Fibroblast of lung (primary cell): ENCODE measurements at regions not wholly inside any gene's neighbourhood (a gene's known extent, or its start where the extent isn't known, plus 50 kb on each side); places are given as distances from the start of the nearest gene placed in this dataset.

Experiments
- CTCF ChIP-seq, 2 donors: IDR thresholded peaks in 1 of 2; conservative IDR thresholded peaks in 1 of 2; 1 replicate in 1 of 2; 2 replicates in 1 of 2; pipeline ENCODE4 v1.5.1; 2011 to 2012; ENCODE audit warnings: low read length in 2 of 2, control low read depth in 1 of 2, inconsistent platforms in 1 of 2, low read depth in 1 of 2, mild to moderate bottlenecking in 1 of 2
- EZH2 ChIP-seq: IDR thresholded peaks from 2 replicates; pipeline ENCODE4 v1.5.1; 2012; ENCODE audit warnings: low read length, control low read depth, mild to moderate bottlenecking; ENCODE audit errors: missing control alignments

- no peak for TF ChIP-seq CTCF (conservative IDR thresholded peaks at IDR 0.05 in 1 of 2, IDR thresholded peaks at IDR 0.05 in 1 of 2; ENCODE audit: low read depth in 1 of 2, low read length in 2 of 2)
- TF ChIP-seq EZH2: no peak
These were observed 559.8 kb downstream of the QKI start for GRCh38 chr6:163974322-163974721.
